ENCODE measurements at regions not wholly inside any gene's neighbourhood (a gene's known extent, or its start where the extent isn't known, plus 50 kb on each side); places are given as distances from the start of the nearest gene placed in this dataset.

- Mint-ChIP-seq H3K4me3 (no peak overlapping the region), H3K27ac (ENCODE audit: unreplicated experiment) (no peak overlapping the region), H3K9me3 (peaks cover 2% of the 10 kb centered on the region), H3K36me3 (ENCODE audit: low read depth) (no peaks in the 10 kb centered on the region), H3K27me3 (ENCODE audit: low read depth) (peaks cover 25% of the 10 kb centered on the region), H3K4me1 (peaks cover 3% of the 10 kb centered on the region)
- no peak for DNase-seq (ENCODE audit: low read depth, low spot score)
- TF ChIP-seq CTCF (conservative IDR thresholded peaks at IDR 0.05), result no peak
Observed at GRCh38 chr10:113453351-113453750, 99.5 kb upstream of the HABP2 start.

GRCh38 chr10:113454341-113455061 is 98.4 kb upstream of the HABP2 start:
- DNase-seq (ENCODE audit: low read depth, low spot score), result peak; percentile 64
- Mint-ChIP-seq H3K9me3 (peaks cover 2% of the 10 kb centered on the region), H3K27ac (ENCODE audit: unreplicated experiment) (no peak overlapping the region), H3K4me3 (no peak overlapping the region), H3K4me1 (peaks cover 3% of the 10 kb centered on the region), H3K36me3 (ENCODE audit: low read depth) (no peaks in the 10 kb centered on the region), H3K27me3 (ENCODE audit: low read depth) (peaks cover 17% of the 10 kb centered on the region)
- TF ChIP-seq CTCF (conservative IDR thresholded peaks at IDR 0.05), result peak; percentile 80

GRCh38 chr10:113455947-113456346 is 96.9 kb upstream of the HABP2 start:
- Mint-ChIP-seq H3K4me1 (no peaks in the 10 kb centered on the region), H3K27me3 (ENCODE audit: low read depth) (peaks cover 9% of the 10 kb centered on the region), H3K9me3 (peaks cover 2% of the 10 kb centered on the region)

GRCh38 chr10:113456741-113457140 is 96.1 kb upstream of the HABP2 start:
- Mint-ChIP-seq H3K4me3 (no peak overlapping the region), H3K9me3 (peaks cover 2% of the 10 kb centered on the region), H3K27ac (ENCODE audit: unreplicated experiment) (no peak overlapping the region), H3K4me1 (no peaks in the 10 kb centered on the region), H3K27me3 (ENCODE audit: low read depth) (peaks cover 5% of the 10 kb centered on the region), H3K36me3 (ENCODE audit: low read depth) (no peaks in the 10 kb centered on the region)
- no peak for DNase-seq (ENCODE audit: low read depth, low spot score)
- TF ChIP-seq CTCF (conservative IDR thresholded peaks at IDR 0.05), result no peak

More at GRCh38 chr10:113455947-113456346, 96.9 kb upstream of the HABP2 start:
- H3K36me3 Mint-ChIP-seq (ENCODE audit: low read depth), result no peaks in the 10 kb centered on the region
- TF ChIP-seq CTCF (conservative IDR thresholded peaks at IDR 0.05), result no peak
- no peak overlapping the region for H3K27ac Mint-ChIP-seq (ENCODE audit: unreplicated experiment)
- no peak for DNase-seq (ENCODE audit: low read depth, low spot score)
- no peak overlapping the region for H3K4me3 Mint-ChIP-seq

- no peak for TF ChIP-seq CTCF (conservative IDR thresholded peaks at IDR 0.05)
- H3K36me3 Mint-ChIP-seq (ENCODE audit: low read depth), result no peaks in the 10 kb centered on the region
- H3K27me3 Mint-ChIP-seq (ENCODE audit: low read depth), result peaks cover 3% of the 10 kb centered on the region
- no peak overlapping the region for H3K4me3 Mint-ChIP-seq
- no peaks in the 10 kb centered on the region for H3K4me1 Mint-ChIP-seq
- peaks cover 2% of the 10 kb centered on the region for H3K9me3 Mint-ChIP-seq
- no peak overlapping the region for H3K27ac Mint-ChIP-seq (ENCODE audit: unreplicated experiment)
- DNase-seq (ENCODE audit: low read depth, low spot score), result no peak
Observed at GRCh38 chr10:113457408-113457807, 95.4 kb upstream of the HABP2 start.

Data from neural crest cell (in vitro differentiated cells).